GM12878 (cell line): ENCODE measurements at regions not wholly inside any gene's neighbourhood (a gene's known extent, or its start where the extent isn't known, plus 50 kb on each side); places are given as distances from the start of the nearest gene placed in this dataset.

Source experiments
- CTCF ChIP-seq, 3 experiments: IDR thresholded peaks in 2 of 3; conservative IDR thresholded peaks in 1 of 3; 2 replicates each; pipeline ENCODE4 v1.5.1; 2011; ENCODE audit warnings: low read depth in 3 of 3, low read length in 3 of 3, mild to moderate bottlenecking in 3 of 3, control low read depth in 2 of 3, moderate library complexity in 2 of 3, inconsistent platforms in 1 of 3, mixed read lengths in 1 of 3; ENCODE audit not compliant: control insufficient read depth in 2 of 3, insufficient read depth in 1 of 3; ENCODE audit errors: extremely low read depth in 1 of 3
- HDAC6 ChIP-seq: fragments of 200-600 bp; sonication (generic); IDR thresholded peaks from one replicate; pipeline ENCODE4 v1.8.0; 2017; ENCODE audit warnings: antibody characterized with exemption; ENCODE audit not compliant: unreplicated experiment
- REST ChIP-seq: IDR thresholded peaks from 2 replicates; pipeline ENCODE4 v1.6.1; 2012; ENCODE audit warnings: mild to moderate bottlenecking, low read depth, low read length
- SUZ12 ChIP-seq: fragments of 200-600 bp; sonication (generic); IDR thresholded peaks from one replicate; pipeline ENCODE4 v1.6.1; 2018; ENCODE audit warnings: antibody characterized with exemption, mild to moderate bottlenecking; ENCODE audit not compliant: unreplicated experiment

GRCh38 chr10:6936931-6937330 lies 356.9 kb upstream of the PRKCQ start:
- TF ChIP-seq HDAC6 (no peak), REST (no peak), SUZ12 (no peak), CTCF (IDR thresholded peaks at IDR 0.05 in 2 of 3, conservative IDR thresholded peaks at IDR 0.05 in 1 of 3; ENCODE audit: control insufficient read depth in 2 of 3, extremely low read depth in 1 of 3, insufficient read depth in 1 of 3, low read depth in 3 of 3, low read length in 3 of 3) (no peak)
